ENCODE measurements at regions not wholly inside any gene's neighbourhood (a gene's known extent, or its start where the extent isn't known, plus 50 kb on each side); places are given as distances from the start of the nearest gene placed in this dataset.

GRCh38 chr1:50352428-50352827 lies 70.8 kb downstream of the DMRTA2 start (continued):
- TF ChIP-seq NANOG (IDR thresholded peaks at IDR 0.05; ENCODE audit: borderline replicate concordance) (no peak), ZNF331 (CRISPR knock-in tag; IDR thresholded peaks at IDR 0.05; ENCODE audit: low read depth) (no peak), CTCF (conservative IDR thresholded peaks at IDR 0.05; ENCODE audit: low read depth in 2 of 2) (no peak), ZNF114 (CRISPR knock-in tag; IDR thresholded peaks at IDR 0.05) (no peak), EZH2 (IDR thresholded peaks at IDR 0.05; ENCODE audit: low read depth, unreplicated experiment) (no peak), STAT1 (IDR thresholded peaks at IDR 0.05; ENCODE audit: unreplicated experiment) (no peak), CREB1 (CRISPR knock-in tag; IDR thresholded peaks at IDR 0.05; ENCODE audit: low read depth) (no peak), POLR2AphosphoS5 (IDR thresholded peaks at IDR 0.05; ENCODE audit: low read depth) (no peak), JUNB (IDR thresholded peaks at IDR 0.05; ENCODE audit: unreplicated experiment) (no peak), EZH2phosphoT487 (IDR thresholded peaks at IDR 0.05; ENCODE audit: unreplicated experiment) (no peak)
- TF ChIP-seq, protein P1, sequence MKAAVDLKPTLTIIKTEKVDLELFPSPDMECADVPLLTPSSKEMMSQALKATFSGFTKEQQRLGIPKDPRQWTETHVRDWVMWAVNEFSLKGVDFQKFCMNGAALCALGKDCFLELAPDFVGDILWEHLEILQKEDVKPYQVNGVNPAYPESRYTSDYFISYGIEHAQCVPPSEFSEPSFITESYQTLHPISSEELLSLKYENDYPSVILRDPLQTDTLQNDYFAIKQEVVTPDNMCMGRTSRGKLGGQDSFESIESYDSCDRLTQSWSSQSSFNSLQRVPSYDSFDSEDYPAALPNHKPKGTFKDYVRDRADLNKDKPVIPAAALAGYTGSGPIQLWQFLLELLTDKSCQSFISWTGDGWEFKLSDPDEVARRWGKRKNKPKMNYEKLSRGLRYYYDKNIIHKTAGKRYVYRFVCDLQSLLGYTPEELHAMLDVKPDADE (IDR thresholded peaks at IDR 0.05), result no peak

DNA sequence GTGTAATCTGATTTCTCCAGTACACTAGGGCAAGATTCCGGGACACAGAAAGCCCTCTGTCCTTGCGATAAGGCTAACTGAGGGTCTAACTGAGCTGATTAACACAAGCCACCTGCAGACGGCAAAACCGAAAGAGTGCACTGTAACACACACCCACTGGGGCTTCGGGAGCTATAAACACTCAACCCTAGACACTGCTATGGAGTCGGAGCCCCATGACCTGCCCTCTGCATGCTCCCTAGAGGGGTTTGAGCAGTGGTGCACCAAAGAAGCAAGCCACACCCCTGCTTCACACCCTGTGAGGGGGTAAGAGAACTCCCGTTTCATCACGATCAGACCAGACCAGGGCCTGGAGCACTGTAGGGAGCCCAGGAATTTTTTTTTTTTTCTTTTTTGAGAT lies 72.4 kb downstream of the DMRTA2 start:
- ATAC-seq, result no peak
- no peak for DNase-seq (ENCODE audit: low spot score)
- Histone ChIP-seq H3F3A (replicated peaks; ENCODE audit: low read depth) (no peaks in the 10 kb centered on the region), H3K9me2 (ENCODE audit: insufficient read depth) (no peaks in the 10 kb centered on the region), H4K20me1 (replicated peaks; ENCODE audit: insufficient read depth) (no peaks in the 10 kb centered on the region), H3K79me2 (replicated peaks; ENCODE audit: insufficient read depth) (no peaks in the 10 kb centered on the region), H3K36me3 (ENCODE audit: insufficient read depth) (no peaks in the 10 kb centered on the region), H3K27me3 (ENCODE audit: insufficient read depth) (no peaks in the 10 kb centered on the region), H3K4me3 (no peak overlapping the region), H3K4me2 (no peak overlapping the region), H3K27ac (ENCODE audit: low read depth) (no peak overlapping the region), H2AFZ (no peak overlapping the region), H3K4me1 (ENCODE audit: insufficient read depth) (no peaks in the 10 kb centered on the region; the same call in 1 of the 2 replicates)
- peaks cover 12% of the 10 kb centered on the region for H3K4me1 Mint-ChIP-seq
- no peaks in the 10 kb centered on the region; the same call in 1 of the 3 replicates for H3K9me3 Mint-ChIP-seq
- no peak overlapping the region for H3K27ac Mint-ChIP-seq
- H3K27me3 Mint-ChIP-seq (ENCODE audit: insufficient read depth, low read depth, poor library complexity), result peaks cover 12% of the 10 kb centered on the region
- H3K4me3 Mint-ChIP-seq, result no peak overlapping the region
- H3K36me3 Mint-ChIP-seq (ENCODE audit: low read depth), result no peaks in the 10 kb centered on the region
- no peak for TF ChIP-seq POLR2AphosphoS5 (IDR thresholded peaks at IDR 0.05; ENCODE audit: low read depth)
- no peak for TF ChIP-seq ZNF331 (CRISPR knock-in tag; IDR thresholded peaks at IDR 0.05; ENCODE audit: low read depth)
- no peak for TF ChIP-seq CREB1 (CRISPR knock-in tag; IDR thresholded peaks at IDR 0.05; ENCODE audit: low read depth)
- TF ChIP-seq EZH2 (IDR thresholded peaks at IDR 0.05; ENCODE audit: low read depth, unreplicated experiment), result no peak
- no peak for TF ChIP-seq JUNB (IDR thresholded peaks at IDR 0.05; ENCODE audit: unreplicated experiment)
- no peak for TF ChIP-seq NANOG (IDR thresholded peaks at IDR 0.05; ENCODE audit: borderline replicate concordance)
- no peak for TF ChIP-seq CTCF (conservative IDR thresholded peaks at IDR 0.05; ENCODE audit: low read depth in 2 of 2)
- TF ChIP-seq, protein P2, sequence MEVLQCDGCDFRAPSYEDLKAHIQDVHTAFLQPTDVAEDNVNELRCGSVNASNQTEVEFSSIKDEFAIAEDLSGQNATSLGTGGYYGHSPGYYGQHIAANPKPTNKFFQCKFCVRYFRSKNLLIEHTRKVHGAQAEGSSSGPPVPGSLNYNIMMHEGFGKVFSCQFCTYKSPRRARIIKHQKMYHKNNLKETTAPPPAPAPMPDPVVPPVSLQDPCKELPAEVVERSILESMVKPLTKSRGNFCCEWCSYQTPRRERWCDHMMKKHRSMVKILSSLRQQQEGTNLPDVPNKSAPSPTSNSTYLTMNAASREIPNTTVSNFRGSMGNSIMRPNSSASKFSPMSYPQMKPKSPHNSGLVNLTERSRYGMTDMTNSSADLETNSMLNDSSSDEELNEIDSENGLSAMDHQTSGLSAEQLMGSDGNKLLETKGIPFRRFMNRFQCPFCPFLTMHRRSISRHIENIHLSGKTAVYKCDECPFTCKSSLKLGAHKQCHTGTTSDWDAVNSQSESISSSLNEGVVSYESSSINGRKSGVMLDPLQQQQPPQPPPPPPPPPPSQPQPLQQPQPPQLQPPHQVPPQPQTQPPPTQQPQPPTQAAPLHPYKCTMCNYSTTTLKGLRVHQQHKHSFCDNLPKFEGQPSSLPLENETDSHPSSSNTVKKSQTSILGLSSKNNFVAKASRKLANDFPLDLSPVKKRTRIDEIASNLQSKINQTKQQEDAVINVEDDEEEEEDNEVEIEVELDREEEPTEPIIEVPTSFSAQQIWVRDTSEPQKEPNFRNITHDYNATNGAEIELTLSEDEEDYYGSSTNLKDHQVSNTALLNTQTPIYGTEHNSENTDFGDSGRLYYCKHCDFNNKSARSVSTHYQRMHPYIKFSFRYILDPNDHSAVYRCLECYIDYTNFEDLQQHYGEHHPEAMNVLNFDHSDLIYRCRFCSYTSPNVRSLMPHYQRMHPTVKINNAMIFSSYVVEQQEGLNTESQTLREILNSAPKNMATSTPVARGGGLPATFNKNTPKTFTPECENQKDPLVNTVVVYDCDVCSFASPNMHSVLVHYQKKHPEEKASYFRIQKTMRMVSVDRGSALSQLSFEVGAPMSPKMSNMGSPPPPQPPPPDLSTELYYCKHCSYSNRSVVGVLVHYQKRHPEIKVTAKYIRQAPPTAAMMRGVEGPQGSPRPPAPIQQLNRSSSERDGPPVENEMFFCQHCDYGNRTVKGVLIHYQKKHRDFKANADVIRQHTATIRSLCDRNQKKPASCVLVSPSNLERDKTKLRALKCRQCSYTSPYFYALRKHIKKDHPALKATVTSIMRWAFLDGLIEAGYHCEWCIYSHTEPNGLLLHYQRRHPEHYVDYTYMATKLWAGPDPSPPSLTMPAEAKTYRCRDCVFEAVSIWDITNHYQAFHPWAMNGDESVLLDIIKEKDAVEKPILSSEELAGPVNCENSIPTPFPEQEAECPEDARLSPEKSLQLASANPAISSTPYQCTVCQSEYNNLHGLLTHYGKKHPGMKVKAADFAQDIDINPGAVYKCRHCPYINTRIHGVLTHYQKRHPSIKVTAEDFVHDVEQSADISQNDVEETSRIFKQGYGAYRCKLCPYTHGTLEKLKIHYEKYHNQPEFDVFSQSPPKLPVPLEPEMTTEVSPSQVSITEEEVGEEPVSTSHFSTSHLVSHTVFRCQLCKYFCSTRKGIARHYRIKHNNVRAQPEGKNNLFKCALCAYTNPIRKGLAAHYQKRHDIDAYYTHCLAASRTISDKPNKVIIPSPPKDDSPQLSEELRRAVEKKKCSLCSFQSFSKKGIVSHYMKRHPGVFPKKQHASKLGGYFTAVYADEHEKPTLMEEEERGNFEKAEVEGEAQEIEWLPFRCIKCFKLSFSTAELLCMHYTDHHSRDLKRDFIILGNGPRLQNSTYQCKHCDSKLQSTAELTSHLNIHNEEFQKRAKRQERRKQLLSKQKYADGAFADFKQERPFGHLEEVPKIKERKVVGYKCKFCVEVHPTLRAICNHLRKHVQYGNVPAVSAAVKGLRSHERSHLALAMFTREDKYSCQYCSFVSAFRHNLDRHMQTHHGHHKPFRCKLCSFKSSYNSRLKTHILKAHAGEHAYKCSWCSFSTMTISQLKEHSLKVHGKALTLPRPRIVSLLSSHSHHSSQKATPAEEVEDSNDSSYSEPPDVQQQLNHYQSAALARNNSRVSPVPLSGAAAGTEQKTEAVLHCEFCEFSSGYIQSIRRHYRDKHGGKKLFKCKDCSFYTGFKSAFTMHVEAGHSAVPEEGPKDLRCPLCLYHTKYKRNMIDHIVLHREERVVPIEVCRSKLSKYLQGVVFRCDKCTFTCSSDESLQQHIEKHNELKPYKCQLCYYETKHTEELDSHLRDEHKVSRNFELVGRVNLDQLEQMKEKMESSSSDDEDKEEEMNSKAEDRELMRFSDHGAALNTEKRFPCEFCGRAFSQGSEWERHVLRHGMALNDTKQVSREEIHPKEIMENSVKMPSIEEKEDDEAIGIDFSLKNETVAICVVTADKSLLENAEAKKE (CRISPR knock-in tag; IDR thresholded peaks at IDR 0.05), result no peak
- no peak for TF ChIP-seq STAT1 (IDR thresholded peaks at IDR 0.05; ENCODE audit: unreplicated experiment)

Measured in GM23338 (cell line).